HCT116 (cell line): ENCODE measurements at regions not wholly inside any gene's neighbourhood (a gene's known extent, or its start where the extent isn't known, plus 50 kb on each side); places are given as distances from the start of the nearest gene placed in this dataset.

Source experiments
- ATAC-seq: fragments of 200-7000 bp; cut with Tn5 transposase; 2 replicates; pipeline ENCODE4 v1.9.1; 2020; ENCODE audit warnings: mild to moderate bottlenecking, moderate library complexity
- BruUV-seq: library from RNA; stranded (reverse); fragments of 400-500 nt; replicated peaks from 2 replicates; lab custom pipeline; 2021; lab: Mats Ljungman, UMichigan
- CTCF ChIA-PET: fragments of 300-600 bp; sonication (Branson Sonifier 250); formaldehyde crosslinking; loops from one replicate; lab custom pipeline; 2021; ENCODE audit warnings: antibody characterized with exemption; lab: Charles Lee
- POLR2A ChIA-PET: fragments of 300-600, 350-600 bp; sonication (Branson Sonifier 250); formaldehyde crosslinking; loops from one replicate; lab custom pipeline; 2021; ENCODE audit warnings: antibody characterized with exemption; lab: Charles Lee
- RAD21 ChIA-PET, 2 experiments: fragments of 300-600 bp; sonication (Branson Sonifier 250); formaldehyde crosslinking; loops; one replicate each; lab custom pipeline; 2023; ENCODE audit warnings: low total read pairs in 2 of 2; ENCODE audit not compliant: uncharacterized antibody in 2 of 2, unreplicated experiment in 2 of 2, low non-redundant PET in 1 of 2; lab: Charles Lee
- DNase-seq: peaks from one replicate; pipeline ENCODE4 v3.0.0-alpha.2; 2010; ENCODE audit warnings: low read depth, low spot score
- H2AFZ ChIP-seq: fragments of 200-600 bp; shearing (Covaris generic), sonication (generic); 2 replicates; pipeline ENCODE4 v1.6.1; 2017; ENCODE audit warnings: low read depth, mixed run types, mixed read lengths, antibody characterized with exemption, low read length; ENCODE audit not compliant: poor library complexity, severe bottlenecking
- H3K27ac ChIP-seq: 2 replicates; pipeline ENCODE4 v1.5.1; 2012; ENCODE audit warnings: low read depth, low read length
- H3K27me3 ChIP-seq: fragments of 200-600 bp; sonication (generic); 2 replicates; pipeline ENCODE4 v1.6.1; 2016; ENCODE audit warnings: mixed run types, low read length, mixed read lengths; ENCODE audit not compliant: insufficient read depth
- H3K36me3 ChIP-seq, 2 experiments: fragments of 200-500 bp in 1 of 2; fragments of 200-600 bp in 1 of 2; sonication (Bioruptor generic) in 1 of 2; sonication (generic) in 1 of 2; 2 replicates each; pipeline versions ENCODE4 v1.5.1 to v1.6.1; 2014 to 2016; ENCODE audit warnings: low read length in 2 of 2, inconsistent platforms in 1 of 2, mixed read lengths in 1 of 2, mixed run types in 1 of 2; ENCODE audit not compliant: insufficient read depth in 2 of 2, control insufficient read depth in 1 of 2
- H3K4me1 ChIP-seq, 2 experiments: fragments of 200-600 bp in 1 of 2; sonication (generic) in 1 of 2; 2 replicates each; pipeline versions ENCODE4 v1.5.1 to v1.6.1; 2012 to 2017; ENCODE audit warnings: low read length in 2 of 2, inconsistent platforms in 1 of 2, mild to moderate bottlenecking in 1 of 2, mixed read lengths in 1 of 2, mixed run types in 1 of 2, moderate library complexity in 1 of 2; ENCODE audit not compliant: insufficient read depth in 2 of 2, control insufficient read depth in 1 of 2
- H3K4me2 ChIP-seq: fragments of 200-600 bp; sonication (generic); 2 replicates; pipeline ENCODE4 v1.6.1; 2017; ENCODE audit warnings: mixed run types, low read length, mixed read lengths
- H3K4me3 ChIP-seq, 2 experiments: fragments of 200-600 bp in 1 of 2; sonication (generic) in 1 of 2; replicated peaks in 1 of 2; 2 replicates each; pipeline ENCODE4 v1.5.1; 2011 to 2016; ENCODE audit warnings: low read length in 2 of 2, control low read depth in 1 of 2, low read depth in 1 of 2, mild to moderate bottlenecking in 1 of 2, mixed read lengths in 1 of 2, mixed run types in 1 of 2
- H3K79me2 ChIP-seq: fragments of 200-600 bp; sonication (generic); 2 replicates; pipeline ENCODE4 v1.6.1; 2017; ENCODE audit warnings: mild to moderate bottlenecking, mixed run types, low read length, moderate library complexity, mixed read lengths; ENCODE audit not compliant: insufficient read depth
- H3K9ac ChIP-seq: fragments of 200-600 bp; sonication (generic); 2 replicates; pipeline ENCODE4 v1.6.1; 2016; ENCODE audit warnings: low read length, mixed read lengths
- H3K9me2 ChIP-seq: fragments of 200-600 bp; sonication (generic), shearing (Covaris generic); 2 replicates; pipeline ENCODE4 v1.6.1; 2017; ENCODE audit warnings: mixed run types, mild to moderate bottlenecking, moderate library complexity; ENCODE audit not compliant: insufficient read depth
- H3K9me3 ChIP-seq, 2 experiments: fragments of 200-500 bp in 1 of 2; fragments of 200-600 bp in 1 of 2; sonication (Bioruptor generic) in 1 of 2; sonication (generic) in 1 of 2; 2 replicates each; pipeline ENCODE4 v1.6.1; 2014 to 2017; ENCODE audit warnings: low read length in 2 of 2, mixed read lengths in 2 of 2, inconsistent platforms in 1 of 2, low read depth in 1 of 2, mild to moderate bottlenecking in 1 of 2, mixed run types in 1 of 2, moderate library complexity in 1 of 2; ENCODE audit not compliant: control insufficient read depth in 1 of 2, insufficient read depth in 1 of 2
- H4K20me1 ChIP-seq: fragments of 200-600 bp; sonication (generic), shearing (Covaris generic); 2 replicates; pipeline ENCODE4 v1.6.1; 2017; ENCODE audit warnings: mixed run types, mild to moderate bottlenecking, moderate library complexity; ENCODE audit not compliant: insufficient read depth
- CBX3 ChIP-seq: IDR thresholded peaks from 2 replicates; pipeline ENCODE4 v1.6.1; 2012; ENCODE audit warnings: low read depth
- CEBPB ChIP-seq: IDR thresholded peaks from 2 replicates; pipeline ENCODE4 v1.6.1; 2012; ENCODE audit warnings: low read depth
- ELF1 ChIP-seq: IDR thresholded peaks from 2 replicates; pipeline ENCODE4 v1.6.1; 2012; ENCODE audit warnings: low read depth, borderline replicate concordance
- EZH2phosphoT487 ChIP-seq: fragments of 200-600 bp; IDR thresholded peaks from 2 replicates; pipeline ENCODE4 v1.6.1; 2018; ENCODE audit warnings: antibody characterized with exemption, borderline replicate concordance
- FOSL1 ChIP-seq: IDR thresholded peaks from 2 replicates; pipeline ENCODE4 v1.6.1; 2012; ENCODE audit warnings: low read depth
- JUND ChIP-seq: IDR thresholded peaks from 2 replicates; pipeline ENCODE4 v1.6.1; 2012
- POLR2AphosphoS5 ChIP-seq: IDR thresholded peaks from 2 replicates; pipeline ENCODE4 v1.6.1; 2011; ENCODE audit warnings: mild to moderate bottlenecking, low read depth, low read length, moderate library complexity
- SP1 ChIP-seq: IDR thresholded peaks from 2 replicates; pipeline ENCODE4 v1.6.1; 2012; ENCODE audit warnings: low read depth
- SRF ChIP-seq: IDR thresholded peaks from 2 replicates; pipeline ENCODE4 v1.6.1; 2012; ENCODE audit warnings: low read depth
- TCF7L2 ChIP-seq: IDR thresholded peaks from 2 replicates; pipeline ENCODE4 v1.7.0; 2011; ENCODE audit warnings: borderline replicate concordance, inconsistent platforms; ENCODE audit not compliant: insufficient read depth, insufficient read length; ENCODE audit errors: extremely low read depth
- YY1 ChIP-seq: IDR thresholded peaks from 2 replicates; pipeline ENCODE4 v1.6.1; 2011; ENCODE audit warnings: low read length, low read depth, moderate library complexity, mild to moderate bottlenecking; ENCODE audit not compliant: insufficient replicate concordance; ENCODE audit errors: extremely low read depth
- ZFX ChIP-seq: fragments of 450-650 bp; IDR thresholded peaks from 2 replicates; pipeline ENCODE4 v1.6.1; 2017
- intact Hi-C: fragments of 100-400 bp; cut with micrococcal nuclease; formaldehyde crosslinking; loops from 2 replicates; pipeline ENCODE4 v1.10.0; 2022
- TF ChIP-seq, protein P1 (sequence below): IDR thresholded peaks from 2 replicates; pipeline ENCODE4 v1.6.1; 2012
- TF ChIP-seq, protein P2 (sequence below): IDR thresholded peaks from 2 replicates; pipeline ENCODE4 v1.6.1; 2012; ENCODE audit warnings: low read depth
- TF ChIP-seq, protein P3 (sequence below): IDR thresholded peaks from 2 replicates; pipeline ENCODE4 v1.6.1; 2011; ENCODE audit warnings: mild to moderate bottlenecking, low read length, moderate library complexity; ENCODE audit not compliant: insufficient replicate concordance; ENCODE audit errors: extremely low read depth

- no peak overlapping the region for H3K27ac ChIP-seq
- no peak overlapping the region for H3K9ac ChIP-seq
- no peaks in the 10 kb centered on the region for H3K4me1 ChIP-seq
- no peaks in the 10 kb centered on the region for H3K9me2 ChIP-seq
- no peaks in the 10 kb centered on the region for H3K36me3 ChIP-seq
- RAD21 ChIA-PET = no interaction called here
- CTCF ChIA-PET = no interaction called here
- TF ChIP-seq TCF7L2 = no peak
- no peaks in the 10 kb centered on the region for H3K27me3 ChIP-seq
- no peaks in the 10 kb centered on the region for H4K20me1 ChIP-seq
- no TSS peak for BruUV-seq
- no peak overlapping the region for H3K4me3 ChIP-seq
- ATAC-seq = no peak
- intact Hi-C loops = no loop called here
- H3K79me2 ChIP-seq = no peaks in the 10 kb centered on the region
- peaks cover 3 to 17% of the 10 kb centered on the region in 2 experiments; a peak in 2 of 4 replicates for H3K9me3 ChIP-seq
- no peak for DNase-seq
- POLR2A ChIA-PET = no interaction called here
- no peak overlapping the region for H2AFZ ChIP-seq
- no peak overlapping the region for H3K4me2 ChIP-seq
These were observed 1431.7 kb upstream of the PIK3C3 start for GRCh38 chr18:40523287-40523686.

- Histone ChIP-seq H3K4me3 (no peak overlapping the region), H3K9me2 (no peaks in the 10 kb centered on the region), H2AFZ (no peak overlapping the region), H3K9ac (no peak overlapping the region), H3K36me3 (no peaks in the 10 kb centered on the region), H3K27me3 (no peaks in the 10 kb centered on the region), H3K4me2 (no peak overlapping the region), H3K9me3 (peaks cover 0 to 19% of the 10 kb centered on the region in 2 experiments; a peak in 3 of 4 replicates), H3K79me2 (no peaks in the 10 kb centered on the region), H3K27ac (no peak overlapping the region), H3K4me1 (no peaks in the 10 kb centered on the region)
- ATAC-seq = no peak
- ChIA-PET POLR2A (no interaction called here), CTCF (no interaction called here)
- DNase-seq = no peak
- BruUV-seq = no TSS peak
- intact Hi-C loops = no loop called here
- TF ChIP-seq, protein P1, sequence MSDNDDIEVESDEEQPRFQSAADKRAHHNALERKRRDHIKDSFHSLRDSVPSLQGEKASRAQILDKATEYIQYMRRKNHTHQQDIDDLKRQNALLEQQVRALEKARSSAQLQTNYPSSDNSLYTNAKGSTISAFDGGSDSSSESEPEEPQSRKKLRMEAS = no peak
- TF ChIP-seq ELF1 (no peak), POLR2AphosphoS5 (no peak), SP1 (no peak), EZH2phosphoT487 (no peak), CBX3 (no peak), CEBPB (no peak), YY1 (no peak), JUND (no peak), ZFX (no peak), FOSL1 (no peak), SRF (no peak)
- TF ChIP-seq, protein P2, sequence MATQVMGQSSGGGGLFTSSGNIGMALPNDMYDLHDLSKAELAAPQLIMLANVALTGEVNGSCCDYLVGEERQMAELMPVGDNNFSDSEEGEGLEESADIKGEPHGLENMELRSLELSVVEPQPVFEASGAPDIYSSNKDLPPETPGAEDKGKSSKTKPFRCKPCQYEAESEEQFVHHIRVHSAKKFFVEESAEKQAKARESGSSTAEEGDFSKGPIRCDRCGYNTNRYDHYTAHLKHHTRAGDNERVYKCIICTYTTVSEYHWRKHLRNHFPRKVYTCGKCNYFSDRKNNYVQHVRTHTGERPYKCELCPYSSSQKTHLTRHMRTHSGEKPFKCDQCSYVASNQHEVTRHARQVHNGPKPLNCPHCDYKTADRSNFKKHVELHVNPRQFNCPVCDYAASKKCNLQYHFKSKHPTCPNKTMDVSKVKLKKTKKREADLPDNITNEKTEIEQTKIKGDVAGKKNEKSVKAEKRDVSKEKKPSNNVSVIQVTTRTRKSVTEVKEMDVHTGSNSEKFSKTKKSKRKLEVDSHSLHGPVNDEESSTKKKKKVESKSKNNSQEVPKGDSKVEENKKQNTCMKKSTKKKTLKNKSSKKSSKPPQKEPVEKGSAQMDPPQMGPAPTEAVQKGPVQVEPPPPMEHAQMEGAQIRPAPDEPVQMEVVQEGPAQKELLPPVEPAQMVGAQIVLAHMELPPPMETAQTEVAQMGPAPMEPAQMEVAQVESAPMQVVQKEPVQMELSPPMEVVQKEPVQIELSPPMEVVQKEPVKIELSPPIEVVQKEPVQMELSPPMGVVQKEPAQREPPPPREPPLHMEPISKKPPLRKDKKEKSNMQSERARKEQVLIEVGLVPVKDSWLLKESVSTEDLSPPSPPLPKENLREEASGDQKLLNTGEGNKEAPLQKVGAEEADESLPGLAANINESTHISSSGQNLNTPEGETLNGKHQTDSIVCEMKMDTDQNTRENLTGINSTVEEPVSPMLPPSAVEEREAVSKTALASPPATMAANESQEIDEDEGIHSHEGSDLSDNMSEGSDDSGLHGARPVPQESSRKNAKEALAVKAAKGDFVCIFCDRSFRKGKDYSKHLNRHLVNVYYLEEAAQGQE = no peak
- TF ChIP-seq, protein P3, sequence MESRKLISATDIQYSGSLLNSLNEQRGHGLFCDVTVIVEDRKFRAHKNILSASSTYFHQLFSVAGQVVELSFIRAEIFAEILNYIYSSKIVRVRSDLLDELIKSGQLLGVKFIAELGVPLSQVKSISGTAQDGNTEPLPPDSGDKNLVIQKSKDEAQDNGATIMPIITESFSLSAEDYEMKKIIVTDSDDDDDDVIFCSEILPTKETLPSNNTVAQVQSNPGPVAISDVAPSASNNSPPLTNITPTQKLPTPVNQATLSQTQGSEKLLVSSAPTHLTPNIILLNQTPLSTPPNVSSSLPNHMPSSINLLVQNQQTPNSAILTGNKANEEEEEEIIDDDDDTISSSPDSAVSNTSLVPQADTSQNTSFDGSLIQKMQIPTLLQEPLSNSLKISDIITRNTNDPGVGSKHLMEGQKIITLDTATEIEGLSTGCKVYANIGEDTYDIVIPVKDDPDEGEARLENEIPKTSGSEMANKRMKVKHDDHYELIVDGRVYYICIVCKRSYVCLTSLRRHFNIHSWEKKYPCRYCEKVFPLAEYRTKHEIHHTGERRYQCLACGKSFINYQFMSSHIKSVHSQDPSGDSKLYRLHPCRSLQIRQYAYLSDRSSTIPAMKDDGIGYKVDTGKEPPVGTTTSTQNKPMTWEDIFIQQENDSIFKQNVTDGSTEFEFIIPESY = no peak
- TF ChIP-seq, all 23 proteins: peak for 0
- no peaks in the 10 kb centered on the region for H4K20me1 ChIP-seq
- RAD21 ChIA-PET = no interaction called here
These were observed 1454.0 kb upstream of the PIK3C3 start for GRCh38 chr18:40501026-40501425.
